ENCODE measurements at regions not wholly inside any gene's neighbourhood (a gene's known extent, or its start where the extent isn't known, plus 50 kb on each side); places are given as distances from the start of the nearest gene placed in this dataset.

DNA sequence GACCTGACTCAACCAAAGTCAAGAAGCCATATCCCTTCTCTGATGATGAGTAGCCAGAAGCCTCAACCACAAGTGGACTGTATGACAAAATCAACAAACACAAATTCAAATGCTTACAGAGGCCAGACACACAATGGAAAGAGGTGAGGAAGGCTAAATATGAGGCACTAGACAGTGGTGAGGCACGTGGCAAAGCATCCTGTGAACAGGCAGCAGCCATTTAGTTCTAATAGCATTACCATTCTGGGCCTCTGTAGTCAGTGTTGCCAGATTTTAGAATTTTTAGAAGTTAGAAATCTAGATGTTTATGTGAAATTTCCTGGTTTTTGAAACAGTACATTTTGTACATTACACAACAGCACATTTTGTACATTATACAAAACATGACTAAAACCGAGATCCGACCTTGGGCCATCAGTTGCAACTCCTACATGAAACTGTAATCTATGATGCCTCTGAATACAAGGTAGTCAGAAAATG, 403.3 kb downstream of the COG6 start:
- DNase-seq (ENCODE audit: extremely low spot score): no peak
- TF ChIP-seq NFRKB (IDR thresholded peaks at IDR 0.05) (no peak), FOXA1 (IDR thresholded peaks at IDR 0.05) (no peak), ARNT (IDR thresholded peaks at IDR 0.05) (no peak), L3MBTL2 (conservative IDR thresholded peaks at IDR 0.05) (no peak), FOXK2 (IDR thresholded peaks at IDR 0.05) (no peak), ZNF384 (IDR thresholded peaks at IDR 0.05) (no peak), TARDBP (IDR thresholded peaks at IDR 0.05) (no peak)
- CTCF ChIA-PET: no interaction called here
- POLR2A ChIA-PET: no interaction called here

DNA sequence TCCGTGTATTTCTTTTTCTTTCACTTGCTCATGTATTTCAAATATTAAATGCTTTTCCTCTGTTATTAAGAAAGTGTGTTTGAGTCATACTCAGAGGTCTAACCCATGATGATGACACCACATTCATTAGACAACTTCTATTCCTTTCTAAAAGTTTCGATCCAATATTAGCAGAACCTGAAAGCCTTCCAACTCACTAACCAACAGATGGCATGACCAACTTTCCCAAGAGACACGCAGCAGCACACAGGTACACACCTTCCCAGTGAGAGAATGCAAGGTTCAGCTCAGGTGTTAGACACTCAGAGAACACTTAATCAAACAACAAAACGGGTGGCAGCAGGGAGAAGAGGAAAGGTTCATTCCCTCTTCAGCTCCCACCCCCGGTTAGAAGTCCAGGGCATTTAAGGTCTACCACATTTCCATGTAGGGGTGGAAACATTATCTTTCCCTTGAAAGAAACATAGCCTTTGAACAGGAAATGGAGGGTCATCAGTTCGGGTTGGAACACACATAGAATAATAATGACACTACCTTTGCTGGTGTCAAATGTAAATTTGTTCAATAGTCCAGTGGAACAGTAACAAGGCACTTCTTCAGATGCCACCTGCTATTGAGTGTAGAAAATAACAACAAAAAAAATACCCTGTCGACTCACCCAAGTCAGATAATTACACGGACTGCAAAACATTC, 404.2 kb downstream of the COG6 start:
- CTCF ChIA-PET: interaction anchor here (0.6 to 0.7 kb wide), 3 partner anchors 26 to 504 kb away, joined by 3 read pairs; no protein-coding TSS in a partner anchor
- no peak for DNase-seq (ENCODE audit: extremely low spot score)
- POLR2A ChIA-PET: interaction anchor here (0.7 kb wide), 1 partner anchor 604 kb away, joined by 3 read pairs; no protein-coding TSS in a partner anchor

DNA sequence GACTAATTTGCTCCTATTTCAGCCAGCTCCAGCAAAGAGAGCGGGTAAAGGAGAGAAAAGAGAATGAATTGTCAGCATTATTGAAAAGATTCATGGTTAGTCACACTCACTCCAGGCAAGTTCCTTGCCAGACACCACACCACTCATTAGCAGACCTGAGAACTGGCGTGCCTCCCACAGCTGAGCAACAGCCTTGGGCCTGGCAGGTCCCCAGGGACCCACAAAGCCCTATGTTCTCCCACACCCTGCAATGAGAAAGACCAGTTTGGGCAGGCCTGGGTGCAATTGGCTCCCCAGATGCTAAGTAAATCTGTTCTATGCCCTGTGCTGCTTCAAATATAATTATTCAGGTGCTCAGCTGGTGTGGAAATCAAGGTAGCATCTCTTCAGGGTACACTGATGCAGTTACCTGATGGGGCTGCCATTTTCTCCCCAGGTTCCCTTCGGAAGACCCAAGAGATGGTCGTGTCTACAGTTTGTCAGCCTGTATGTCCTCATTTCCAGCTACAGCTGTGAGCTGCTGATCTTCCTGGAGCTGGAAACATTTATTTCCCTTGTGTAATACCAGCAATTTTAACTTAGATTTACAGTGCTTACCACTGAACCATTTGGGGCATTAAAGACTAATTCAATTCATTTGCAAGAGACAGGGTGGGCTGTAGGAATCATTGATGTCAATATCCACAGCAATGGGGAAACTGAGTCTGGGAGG, 405.0 kb downstream of the COG6 start:
- ChIA-PET POLR2A (interaction anchor here (0.7 kb wide), 1 partner anchor 603 kb away, joined by 3 read pairs; no protein-coding TSS in a partner anchor), CTCF (interaction anchor here (0.6 kb wide), 2 partner anchors 26 to 391 kb away, joined by 3 read pairs; no protein-coding TSS in a partner anchor)
- TF ChIP-seq ELF4 (IDR thresholded peaks at IDR 0.05) (no peak), NFRKB (IDR thresholded peaks at IDR 0.05) (no peak), LEF1 (IDR thresholded peaks at IDR 0.05; ENCODE audit: borderline replicate concordance) (no peak), PKNOX1 (IDR thresholded peaks at IDR 0.05) (no peak), SUZ12 (IDR thresholded peaks at IDR 0.05) (no peak), ARNT (IDR thresholded peaks at IDR 0.05) (no peak), L3MBTL2 (conservative IDR thresholded peaks at IDR 0.05) (no peak), FOXK2 (IDR thresholded peaks at IDR 0.05) (no peak), HDGF (IDR thresholded peaks at IDR 0.05; ENCODE audit: borderline replicate concordance) (no peak), FOXA1 (IDR thresholded peaks at IDR 0.05) (no peak), TARDBP (IDR thresholded peaks at IDR 0.05) (no peak), SP1 (IDR thresholded peaks at IDR 0.05) (no peak), CTBP1 (IDR thresholded peaks at IDR 0.05; ENCODE audit: borderline replicate concordance) (no peak), FOXM1 (IDR thresholded peaks at IDR 0.05; ENCODE audit: borderline replicate concordance) (no peak), ZNF384 (IDR thresholded peaks at IDR 0.05) (no peak), BHLHE40 (IDR thresholded peaks at IDR 0.05; ENCODE audit: borderline replicate concordance) (no peak)

More for the DNA sequence above, 404.2 kb downstream of the COG6 start:
- no peak for TF ChIP-seq ARNT (IDR thresholded peaks at IDR 0.05)
- TF ChIP-seq FOXM1 (IDR thresholded peaks at IDR 0.05; ENCODE audit: borderline replicate concordance): no peak
- no peak for TF ChIP-seq TARDBP (IDR thresholded peaks at IDR 0.05)
- TF ChIP-seq SP1 (IDR thresholded peaks at IDR 0.05): no peak
- TF ChIP-seq PKNOX1 (IDR thresholded peaks at IDR 0.05): no peak
- no peak for TF ChIP-seq BHLHE40 (IDR thresholded peaks at IDR 0.05; ENCODE audit: borderline replicate concordance)
- no peak for TF ChIP-seq FOXK2 (IDR thresholded peaks at IDR 0.05)

GRCh38 chr13:40061466-40062450, 406.3 kb downstream of the COG6 start:
- ChIA-PET POLR2A (no interaction called here), CTCF (no interaction called here)
- DNase-seq (ENCODE audit: extremely low spot score): no peak
- TF ChIP-seq BHLHE40 (IDR thresholded peaks at IDR 0.05; ENCODE audit: borderline replicate concordance) (no peak), PKNOX1 (IDR thresholded peaks at IDR 0.05) (no peak), FOXA1 (IDR thresholded peaks at IDR 0.05) (no peak), TARDBP (IDR thresholded peaks at IDR 0.05) (no peak), ELF4 (IDR thresholded peaks at IDR 0.05) (no peak), HDGF (IDR thresholded peaks at IDR 0.05; ENCODE audit: borderline replicate concordance) (no peak), L3MBTL2 (conservative IDR thresholded peaks at IDR 0.05) (no peak)

More for the DNA sequence above, 405.0 kb downstream of the COG6 start:
- DNase-seq (ENCODE audit: extremely low spot score): no peak

DNA sequence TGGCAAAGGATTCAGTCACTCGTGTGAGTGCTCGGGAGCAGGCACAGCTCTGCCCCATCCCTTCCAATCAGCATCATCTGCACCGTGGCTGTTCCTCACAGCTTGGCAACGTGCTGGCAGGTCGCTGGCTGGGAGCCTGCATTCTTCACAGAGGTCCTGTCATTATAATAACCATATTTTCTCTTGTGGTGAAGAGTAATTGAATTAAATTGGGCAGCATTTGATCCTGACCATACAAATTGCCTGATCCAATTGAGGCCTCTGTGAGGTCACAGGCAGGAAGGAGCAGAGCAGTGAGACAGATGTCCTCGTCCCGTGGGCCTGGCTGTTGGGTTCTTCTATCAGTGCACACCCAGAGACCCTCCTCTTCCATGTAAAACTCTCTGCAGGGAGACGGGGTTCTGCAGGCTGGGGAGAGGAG, 407.8 kb downstream of the COG6 start:
- ChIA-PET POLR2A (no interaction called here), CTCF (no interaction called here)
- no peak for DNase-seq (ENCODE audit: extremely low spot score)
- TF ChIP-seq ELF4 (IDR thresholded peaks at IDR 0.05) (no peak), NFRKB (IDR thresholded peaks at IDR 0.05) (no peak), SUZ12 (IDR thresholded peaks at IDR 0.05) (no peak), SP1 (IDR thresholded peaks at IDR 0.05) (no peak)
